Naive thymus-derived CD8-positive, alpha-beta T cell (primary cell): ENCODE measurements at regions not wholly inside any gene's neighbourhood (a gene's known extent, or its start where the extent isn't known, plus 50 kb on each side); places are given as distances from the start of the nearest gene placed in this dataset.

Experiments
- ATAC-seq, 2 donors: fragments of 150-1000 bp; cut with Tn5 transposase in 1 of 2; sonication (Bioruptor Pico), chemical (Tn5 transposase) in 1 of 2; 1 replicate in 1 of 2; 2 replicates in 1 of 2; pipeline ENCODE4 v1.10.0; 2021; ENCODE audit warnings: mild to moderate bottlenecking in 2 of 2, moderate library complexity in 2 of 2
- POLR2A ChIA-PET: fragments of 350-600 bp; sonication (Branson Sonifier 250); formaldehyde crosslinking; loops from one replicate; lab custom pipeline; 2021; ENCODE audit warnings: antibody characterized with exemption; lab: Charles Lee
- DNase-seq, 10 donors: peaks; one replicate each; pipeline versions ENCODE4 v3.0.0 to v3.0.0-alpha.2; 2020 to 2022
- H3K27ac Mint-ChIP-seq, 10 donors: one replicate each; pipeline ENCODE4 v1.8.0; 2020 to 2022; ENCODE audit warnings: mild to moderate bottlenecking in 10 of 10, mixed read lengths in 10 of 10, moderate library complexity in 4 of 10, inconsistent platforms in 1 of 10
- H3K27me3 Mint-ChIP-seq, 5 donors: one replicate each; pipeline ENCODE4 v1.8.0; 2021 to 2022; ENCODE audit warnings: mixed read lengths in 5 of 5
- H3K36me3 Mint-ChIP-seq, 3 donors: one replicate each; pipeline ENCODE4 v1.8.0; 2020 to 2022; ENCODE audit warnings: mixed read lengths in 3 of 3, mild to moderate bottlenecking in 2 of 3, inconsistent platforms in 1 of 3
- H3K4me1 Mint-ChIP-seq, 4 donors: one replicate each; pipeline ENCODE4 v1.8.0; 2021 to 2022; ENCODE audit warnings: mixed read lengths in 4 of 4
- H3K4me3 Mint-ChIP-seq, 10 donors: one replicate each; pipeline ENCODE4 v1.8.0; 2020 to 2022; ENCODE audit warnings: mild to moderate bottlenecking in 10 of 10, mixed read lengths in 10 of 10, moderate library complexity in 6 of 10, inconsistent platforms in 1 of 10
- H3K9me3 Mint-ChIP-seq, 9 donors: one replicate each; pipeline ENCODE4 v1.8.0; 2020 to 2022; ENCODE audit warnings: mixed read lengths in 9 of 9, mild to moderate bottlenecking in 3 of 9, inconsistent platforms in 1 of 9, moderate library complexity in 1 of 9

DNA sequence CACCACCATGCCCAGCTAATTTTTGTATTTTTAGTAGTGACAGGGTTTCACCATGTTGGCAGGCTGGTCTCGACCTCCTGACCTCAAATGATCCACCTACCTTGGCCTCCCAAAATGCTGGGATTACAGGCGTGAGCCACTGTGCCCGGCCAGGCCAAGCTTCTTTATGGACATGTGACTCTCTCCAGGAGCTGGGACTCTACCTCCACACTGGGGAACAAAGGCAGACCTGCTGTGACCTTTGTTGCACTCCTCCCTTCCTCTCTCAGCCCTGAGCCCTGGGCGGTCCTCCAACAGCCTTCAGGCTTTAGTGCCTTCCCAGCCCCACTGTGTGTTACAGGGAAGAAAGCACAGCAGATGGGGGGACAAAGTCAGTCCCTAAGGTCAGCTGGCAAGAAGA, 55.0 kb upstream of the DUSP5 start:
- H3K9me3 Mint-ChIP-seq, result no peaks in the 10 kb centered on the region
- peaks cover 0 to 14% (median 7%) of the 10 kb centered on the region in 4 donors for H3K4me1 Mint-ChIP-seq
- no peak for DNase-seq
- peak overlapping the region in 2 of 10 donors; percentile 47 to 51 for H3K27ac Mint-ChIP-seq
- no peak for ATAC-seq
- H3K36me3 Mint-ChIP-seq, result no peaks in the 10 kb centered on the region
- POLR2A ChIA-PET, result no interaction called here
- H3K27me3 Mint-ChIP-seq, result peaks cover 0 to 21% (median 10%) of the 10 kb centered on the region in 5 donors
- no peak overlapping the region for H3K4me3 Mint-ChIP-seq

DNA sequence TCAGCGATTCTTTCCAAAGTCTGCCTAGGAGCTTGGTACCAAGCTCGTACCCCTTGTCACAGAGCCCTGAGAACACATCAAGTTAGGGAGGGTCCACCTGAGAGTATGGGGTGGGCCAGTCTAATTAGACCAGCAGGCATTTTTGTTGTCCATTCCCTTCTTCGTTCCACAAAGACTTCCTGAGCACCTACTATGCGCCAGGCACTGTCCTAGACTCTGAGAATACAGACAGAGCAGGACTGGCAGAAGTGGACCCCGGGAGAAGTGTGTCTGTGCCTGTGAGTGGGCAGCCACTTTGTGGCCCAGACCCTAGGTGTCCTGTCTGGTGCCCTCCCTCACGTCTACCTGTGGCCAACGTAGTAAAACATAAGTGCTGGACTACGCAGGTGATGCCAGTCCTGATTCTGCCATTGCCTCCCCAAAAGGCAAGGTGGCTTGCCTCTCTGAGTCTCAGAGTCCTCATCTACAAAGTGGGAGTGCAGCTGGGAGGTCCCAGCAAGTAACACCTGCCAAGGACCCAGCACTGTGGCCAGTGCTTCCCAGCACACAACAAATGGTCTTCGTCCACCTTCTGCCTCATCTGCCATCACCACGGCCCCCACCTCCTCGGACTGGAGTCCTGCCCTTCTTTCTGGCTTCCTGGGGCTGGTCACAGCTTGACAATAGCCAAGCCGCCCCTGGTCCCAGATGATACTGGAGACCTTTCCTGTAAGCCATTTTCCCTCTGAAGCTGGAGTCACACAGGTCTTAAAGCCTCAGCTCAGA, 54.3 kb upstream of the DUSP5 start:
- no peak for DNase-seq

DNA sequence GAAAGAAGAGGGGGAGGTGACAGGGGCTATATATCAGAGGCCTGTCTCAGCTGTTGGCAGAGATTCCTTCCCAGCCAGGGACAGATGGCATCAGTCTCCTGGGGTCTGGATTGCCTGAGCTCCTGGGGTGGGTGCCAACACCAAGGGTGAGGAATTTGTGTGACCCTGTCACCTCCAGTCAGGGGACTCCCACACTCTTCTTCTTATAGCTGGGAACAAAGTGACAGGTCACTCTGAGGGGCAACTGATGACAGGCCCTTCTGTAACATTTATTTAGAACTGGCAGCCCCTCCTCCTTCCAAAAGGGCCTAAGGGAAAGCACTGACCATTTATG, 53.7 kb upstream of the DUSP5 start:
- DNase-seq (no peak), ATAC-seq (no peak)
- H3K4me1 Mint-ChIP-seq, result peaks cover 0 to 16% (median 7%) of the 10 kb centered on the region in 4 donors
- H3K4me3 Mint-ChIP-seq, result no peak overlapping the region
- POLR2A ChIA-PET, result no interaction called here
- H3K9me3 Mint-ChIP-seq, result peaks cover 0 to 2% (median 0%) of the 10 kb centered on the region in 9 donors
- no peaks in the 10 kb centered on the region for H3K36me3 Mint-ChIP-seq
- H3K27me3 Mint-ChIP-seq, result peaks cover 0 to 23% (median 10%) of the 10 kb centered on the region in 5 donors
- H3K27ac Mint-ChIP-seq, result no peak overlapping the region

More for the DNA sequence above, 54.3 kb upstream of the DUSP5 start:
- no peak for ATAC-seq
- POLR2A ChIA-PET, result no interaction called here
- Mint-ChIP-seq H3K27ac (no peak overlapping the region), H3K4me3 (no peak overlapping the region), H3K36me3 (no peaks in the 10 kb centered on the region), H3K4me1 (peaks cover 0 to 14% (median 7%) of the 10 kb centered on the region in 4 donors), H3K9me3 (no peaks in the 10 kb centered on the region), H3K27me3 (peaks cover 0 to 23% (median 10%) of the 10 kb centered on the region in 5 donors)

DNA sequence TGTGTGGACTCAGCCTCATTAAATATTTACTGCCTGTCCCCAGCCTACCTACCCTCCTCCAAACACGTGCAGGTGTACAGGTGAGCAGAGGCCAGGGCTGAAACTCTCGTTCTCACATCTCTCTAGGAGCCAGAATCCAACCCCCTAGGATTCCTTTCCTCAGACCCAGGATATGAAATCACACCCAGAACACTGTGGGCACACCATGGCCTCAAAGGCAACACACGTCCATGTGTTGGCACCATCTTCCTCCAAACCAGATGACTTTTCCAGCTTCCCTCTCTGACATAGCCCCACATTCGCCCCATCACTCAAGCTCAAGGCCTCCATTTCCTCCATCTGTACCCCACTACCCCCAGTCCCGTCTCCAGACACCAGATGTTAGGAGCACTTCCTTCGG, 51.8 kb upstream of the DUSP5 start:
- Mint-ChIP-seq H3K9me3 (peaks cover 0 to 5% (median 0%) of the 10 kb centered on the region in 9 donors), H3K27ac (peak overlapping the region in 1 of 10 donors; percentile 5), H3K27me3 (peaks cover 0 to 23% (median 10%) of the 10 kb centered on the region in 5 donors), H3K4me1 (peaks cover 0 to 16% (median 7%) of the 10 kb centered on the region in 4 donors), H3K36me3 (no peaks in the 10 kb centered on the region), H3K4me3 (no peak overlapping the region)
- no peak for DNase-seq
- POLR2A ChIA-PET, result no interaction called here
- no peak for ATAC-seq

DNA sequence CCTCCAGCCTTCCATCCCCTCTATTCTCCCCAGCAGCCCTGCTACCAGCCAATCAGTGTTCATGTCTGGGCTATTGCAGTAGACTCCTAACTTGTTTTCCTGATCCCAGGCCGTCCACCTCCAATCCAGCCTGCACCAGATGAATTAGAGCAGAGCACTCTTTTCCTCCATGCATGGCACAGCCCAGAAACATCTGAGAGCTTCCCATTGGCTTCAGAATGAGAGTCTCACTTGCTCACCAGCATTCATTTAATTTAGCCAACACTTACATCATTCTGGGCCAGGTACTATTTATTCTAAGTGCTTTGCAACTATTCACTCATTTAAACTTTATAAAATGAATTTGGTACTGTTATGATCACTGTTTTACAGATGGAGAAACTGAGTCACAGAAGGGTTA, 51.4 kb upstream of the DUSP5 start:
- Mint-ChIP-seq H3K4me1 (peaks cover 0 to 16% (median 7%) of the 10 kb centered on the region in 4 donors), H3K36me3 (no peaks in the 10 kb centered on the region), H3K27ac (peak overlapping the region in 1 of 10 donors; percentile 5), H3K27me3 (peaks cover 0 to 23% (median 10%) of the 10 kb centered on the region in 5 donors), H3K9me3 (peaks cover 0 to 5% (median 0%) of the 10 kb centered on the region in 9 donors), H3K4me3 (no peak overlapping the region)
- POLR2A ChIA-PET, result no interaction called here
- DNase-seq (no peak), ATAC-seq (no peak)

DNA sequence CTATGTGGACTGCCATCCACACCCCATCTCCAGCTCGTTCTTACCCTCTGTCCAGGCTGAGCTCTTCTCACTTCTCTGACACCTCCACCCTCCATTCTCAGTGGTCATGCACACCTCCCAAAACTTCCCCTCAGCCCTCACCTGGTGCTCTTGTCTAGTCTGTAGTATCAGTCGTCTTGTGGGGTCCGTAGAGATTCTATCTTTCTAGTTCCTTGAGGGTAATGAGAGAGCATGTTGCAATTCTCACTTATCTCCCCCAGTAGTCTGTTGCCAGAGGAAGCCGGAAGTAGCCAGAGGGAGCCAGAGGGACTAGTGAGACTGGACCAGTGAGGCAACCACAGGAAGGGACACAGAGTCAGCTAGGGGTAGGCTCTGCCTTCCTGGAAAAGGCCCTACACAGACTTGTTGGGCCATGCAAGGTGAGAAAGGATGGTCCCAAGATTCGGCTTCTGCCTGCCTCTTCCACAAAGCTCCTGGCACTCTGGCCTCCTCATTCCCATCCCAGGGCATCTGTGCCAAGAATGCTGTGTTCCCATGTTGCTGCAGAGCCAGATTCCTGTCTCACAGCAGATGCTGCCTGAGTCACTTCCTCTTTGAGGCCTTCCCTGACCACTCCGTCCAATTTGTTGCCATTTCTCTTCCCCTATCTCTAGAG, 50.6 kb upstream of the DUSP5 start:
- H3K4me3 Mint-ChIP-seq, result no peak overlapping the region

DNA sequence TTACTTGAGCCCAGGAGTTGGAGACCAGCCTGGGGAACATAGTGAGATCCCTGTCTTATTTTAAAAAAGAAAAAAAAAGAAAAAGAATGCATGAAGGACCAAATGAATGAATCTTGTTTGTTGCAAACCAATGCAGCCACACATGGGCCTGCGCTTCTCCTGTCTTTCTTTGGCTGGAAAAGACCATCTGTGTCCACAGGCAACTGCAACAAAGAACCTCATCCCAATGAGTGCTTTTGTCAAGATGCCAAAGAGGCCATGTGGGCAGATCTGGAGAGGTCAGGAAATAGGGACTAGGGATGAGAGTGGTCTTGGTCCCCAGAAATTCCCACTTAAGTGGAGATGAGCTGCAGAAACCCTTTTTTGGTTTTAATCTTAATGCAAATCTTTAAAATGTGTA, 49.8 kb upstream of the DUSP5 start:
- peaks cover 0 to 6% (median 0%) of the 10 kb centered on the region in 4 donors for H3K4me1 Mint-ChIP-seq
- H3K4me3 Mint-ChIP-seq, result no peak overlapping the region
- H3K9me3 Mint-ChIP-seq, result peaks cover 0 to 5% (median 0%) of the 10 kb centered on the region in 9 donors
- peaks cover 0 to 23% (median 10%) of the 10 kb centered on the region in 5 donors for H3K27me3 Mint-ChIP-seq
- no peak for ATAC-seq
- H3K36me3 Mint-ChIP-seq, result no peaks in the 10 kb centered on the region
- POLR2A ChIA-PET, result no interaction called here
- H3K27ac Mint-ChIP-seq, result no peak overlapping the region
- DNase-seq, result no peak

More for the DNA sequence above, 50.6 kb upstream of the DUSP5 start:
- ATAC-seq (no peak), DNase-seq (no peak)
- Mint-ChIP-seq H3K27ac (no peak overlapping the region), H3K9me3 (peaks cover 0 to 5% (median 0%) of the 10 kb centered on the region in 9 donors), H3K27me3 (peaks cover 0 to 23% (median 10%) of the 10 kb centered on the region in 5 donors), H3K36me3 (no peaks in the 10 kb centered on the region), H3K4me1 (peaks cover 0 to 9% (median 2%) of the 10 kb centered on the region in 4 donors)
- POLR2A ChIA-PET, result no interaction called here
